GM23248 (cell line): ENCODE measurements at regions not wholly inside any gene's neighbourhood (a gene's known extent, or its start where the extent isn't known, plus 50 kb on each side); places are given as distances from the start of the nearest gene placed in this dataset.

Source experiments
- EZH2 ChIP-seq: fragments of 200-600 bp; sonication (generic); IDR thresholded peaks from 2 replicates; pipeline ENCODE4 v1.6.1; 2018; ENCODE audit warnings: antibody characterized with exemption, mild to moderate bottlenecking; ENCODE audit not compliant: insufficient read depth, poor library complexity, severe bottlenecking
- EZH2phosphoT487 ChIP-seq: fragments of 200-600 bp; sonication (generic); IDR thresholded peaks from 2 replicates; pipeline ENCODE4 v1.6.1; 2018; ENCODE audit warnings: antibody characterized with exemption, moderate library complexity, mild to moderate bottlenecking, low read depth; ENCODE audit not compliant: insufficient read depth

- TF ChIP-seq EZH2 (no peak), EZH2phosphoT487 (no peak)
These were observed 365.5 kb upstream of the BOD1L1 start for GRCh38 chr4:13992975-13993520.
